Adipocyte (in vitro differentiated cells): ENCODE measurements at regions not wholly inside any gene's neighbourhood (a gene's known extent, or its start where the extent isn't known, plus 50 kb on each side); places are given as distances from the start of the nearest gene placed in this dataset.

Experiments used
- DNase-seq: peaks from one replicate; pipeline ENCODE4 v3.0.0-alpha.2; 2015; ENCODE audit warnings: low read depth
- H3K27me3 ChIP-seq: replicated peaks from 2 replicates; pipeline ENCODE4 v1.7.0; 2013; ENCODE audit warnings: mild to moderate bottlenecking, low read length, moderate library complexity; ENCODE audit not compliant: control insufficient read depth, insufficient read depth
- H3K36me3 ChIP-seq: 2 replicates; pipeline ENCODE4 v1.7.0; 2013; ENCODE audit warnings: low read length, mild to moderate bottlenecking, moderate library complexity; ENCODE audit not compliant: control insufficient read depth, insufficient read depth, severe bottlenecking
- H3K4me1 ChIP-seq: 2 replicates; pipeline ENCODE4 v1.7.0; 2013; ENCODE audit warnings: mild to moderate bottlenecking, low read length, moderate library complexity; ENCODE audit not compliant: control insufficient read depth, insufficient read depth
- H3K4me3 ChIP-seq: 2 replicates; pipeline ENCODE4 v1.7.0; 2013; ENCODE audit warnings: mild to moderate bottlenecking, low read length, moderate library complexity
- H3K9ac ChIP-seq: 2 replicates; pipeline ENCODE4 v1.7.0; 2013; ENCODE audit warnings: mild to moderate bottlenecking, low read length, moderate library complexity
- H3K9me3 ChIP-seq: 2 replicates; pipeline ENCODE4 v1.7.0; 2013; ENCODE audit warnings: mild to moderate bottlenecking, low read length, moderate library complexity; ENCODE audit not compliant: control insufficient read depth

DNA sequence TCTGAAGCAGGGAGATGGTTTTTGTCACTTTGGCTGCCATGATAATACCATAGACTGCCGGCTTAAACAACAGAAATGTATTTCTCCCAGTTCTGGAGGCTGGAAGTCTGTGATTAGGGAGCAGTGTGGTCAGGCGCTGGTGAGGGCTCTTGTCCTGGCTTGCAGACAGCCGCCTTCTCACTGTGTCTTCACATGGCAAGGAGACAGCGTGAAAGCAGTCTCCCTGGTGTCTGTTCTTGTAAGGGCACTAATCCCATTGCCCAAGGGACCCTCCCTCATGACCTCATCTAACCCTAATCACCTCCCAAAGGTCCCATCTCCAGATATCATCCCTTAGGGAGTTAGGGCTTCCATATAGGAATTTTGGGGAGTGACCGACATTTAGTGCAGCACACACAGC, 167.0 kb downstream of the ENGASE start:
- no peaks in the 10 kb centered on the region for H3K4me1 ChIP-seq
- peaks cover 7% of the 10 kb centered on the region for H3K9me3 ChIP-seq
- no peak overlapping the region for H3K4me3 ChIP-seq
- H3K27me3 ChIP-seq = peaks cover 37% of the 10 kb centered on the region
- DNase-seq = no peak
- no peaks in the 10 kb centered on the region for H3K36me3 ChIP-seq
- no peak overlapping the region for H3K9ac ChIP-seq

DNA sequence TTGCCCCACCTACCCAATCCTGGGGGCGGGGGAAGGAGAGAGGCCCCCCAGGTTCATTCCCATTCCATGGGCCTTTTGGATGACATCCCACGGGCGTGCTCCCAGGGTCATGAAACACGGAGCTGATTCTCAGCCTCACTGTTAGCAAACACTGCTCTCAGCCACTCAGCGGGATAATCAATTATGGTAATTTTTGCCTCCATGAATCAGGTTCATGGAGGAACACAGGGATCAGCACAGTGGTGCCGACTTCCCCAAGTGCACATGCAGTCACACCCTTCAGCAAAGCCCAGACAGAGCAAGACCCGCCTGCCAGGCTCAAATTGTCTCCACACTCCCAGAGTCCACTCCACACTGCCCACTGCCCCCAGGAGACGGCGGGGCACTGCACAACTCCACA, 164.6 kb downstream of the ENGASE start:
- H3K4me3 ChIP-seq = no peak overlapping the region
- H3K36me3 ChIP-seq = no peaks in the 10 kb centered on the region
- H3K4me1 ChIP-seq = no peaks in the 10 kb centered on the region
- no peak overlapping the region for H3K9ac ChIP-seq
- H3K27me3 ChIP-seq = peaks cover 36% of the 10 kb centered on the region
- H3K9me3 ChIP-seq = peaks cover 7% of the 10 kb centered on the region
- DNase-seq = no peak

DNA sequence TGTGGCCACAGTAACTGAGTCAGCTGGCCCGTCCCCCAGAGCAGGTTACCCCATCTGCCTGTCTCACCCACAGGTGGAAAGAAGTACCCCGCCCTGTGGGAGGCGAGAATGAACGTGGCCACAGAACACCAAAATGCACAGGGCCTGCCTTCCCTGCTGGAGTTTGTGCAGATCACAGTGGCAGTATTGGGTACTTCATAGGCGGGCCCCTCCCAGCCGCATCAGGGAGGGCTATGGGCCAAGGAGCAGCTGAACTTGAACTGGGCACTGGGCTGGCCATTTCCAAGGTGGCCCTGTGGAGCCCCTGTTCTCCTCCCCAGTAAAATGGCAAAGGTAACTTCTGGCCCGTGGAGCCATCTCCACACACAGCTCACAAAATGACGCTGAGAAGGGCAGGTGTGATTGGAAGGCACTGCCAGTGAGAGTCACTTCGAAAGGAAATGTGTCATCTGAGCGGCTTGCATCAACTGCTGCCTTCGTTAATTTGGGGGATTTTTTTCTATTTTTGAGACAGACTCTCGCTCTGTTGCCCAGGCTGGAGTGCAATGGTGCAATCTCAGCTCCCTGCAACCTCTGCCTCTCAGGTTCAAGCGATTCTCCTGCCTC, 162.9 kb downstream of the ENGASE start:
- Histone ChIP-seq H3K4me1 (no peaks in the 10 kb centered on the region), H3K36me3 (no peaks in the 10 kb centered on the region), H3K4me3 (no peak overlapping the region), H3K9ac (no peak overlapping the region), H3K27me3 (peaks cover 24% of the 10 kb centered on the region), H3K9me3 (peaks cover 7% of the 10 kb centered on the region)
- no peak for DNase-seq

DNA sequence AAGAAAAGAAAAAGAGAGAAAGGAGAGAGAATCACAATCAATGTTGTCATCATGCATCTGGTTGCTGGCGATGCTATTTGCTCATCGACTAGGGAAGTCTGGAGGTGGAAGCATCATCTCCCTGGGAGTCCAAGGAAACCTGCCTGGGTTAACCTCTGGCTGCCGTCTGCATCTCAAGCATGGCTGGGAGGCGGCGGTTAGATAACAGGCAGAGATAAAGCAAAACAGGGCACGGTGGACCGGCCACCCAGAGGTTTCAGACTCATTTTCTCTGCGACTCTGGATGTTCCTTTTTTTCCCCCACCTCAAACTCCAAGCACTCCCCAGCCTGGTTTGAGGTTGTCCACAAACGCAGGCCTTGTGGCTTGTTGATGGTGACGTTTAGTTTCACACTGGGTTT, 161.2 kb downstream of the ENGASE start:
- Histone ChIP-seq H3K9me3 (no peaks in the 10 kb centered on the region), H3K36me3 (no peaks in the 10 kb centered on the region), H3K9ac (no peak overlapping the region), H3K4me3 (no peak overlapping the region), H3K4me1 (no peaks in the 10 kb centered on the region), H3K27me3 (peaks cover 15% of the 10 kb centered on the region)
- DNase-seq = no peak

DNA sequence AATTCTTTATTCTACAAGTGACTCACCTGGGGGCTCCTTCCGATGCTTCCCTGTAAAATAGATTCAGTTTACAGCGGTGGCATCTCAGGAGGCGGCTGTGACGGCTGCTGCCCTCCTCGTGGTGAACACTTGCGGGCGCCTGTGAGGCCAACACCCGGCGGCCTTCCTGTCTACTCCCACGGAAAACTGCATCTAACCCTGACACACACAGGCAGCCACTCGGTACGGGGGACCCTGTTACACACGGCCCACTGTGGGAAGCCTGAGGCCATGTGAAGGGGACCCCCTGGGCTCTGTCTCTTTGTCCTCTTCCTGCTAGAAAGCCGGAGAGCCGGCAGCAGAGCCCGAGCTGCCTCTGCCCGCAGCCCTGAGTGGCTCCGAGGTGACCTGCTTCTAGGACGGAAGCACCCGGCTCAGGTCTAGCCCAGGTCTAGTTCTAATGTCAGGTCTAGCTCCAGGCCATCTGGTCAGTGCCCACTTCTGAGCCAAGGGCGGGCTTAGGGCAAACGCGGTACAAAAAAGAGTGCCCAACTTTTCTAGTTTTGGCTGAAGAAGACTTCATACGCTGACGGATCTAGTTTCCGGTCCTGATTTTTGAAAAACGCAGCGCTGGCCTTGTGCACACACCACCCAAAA, 159.4 kb downstream of the ENGASE start:
- H3K36me3 ChIP-seq = no peaks in the 10 kb centered on the region
- no peaks in the 10 kb centered on the region for H3K9me3 ChIP-seq
- peaks cover 17% of the 10 kb centered on the region for H3K27me3 ChIP-seq
- no peaks in the 10 kb centered on the region for H3K4me1 ChIP-seq
- H3K4me3 ChIP-seq = no peak overlapping the region
- H3K9ac ChIP-seq = no peak overlapping the region
- DNase-seq = no peak

DNA sequence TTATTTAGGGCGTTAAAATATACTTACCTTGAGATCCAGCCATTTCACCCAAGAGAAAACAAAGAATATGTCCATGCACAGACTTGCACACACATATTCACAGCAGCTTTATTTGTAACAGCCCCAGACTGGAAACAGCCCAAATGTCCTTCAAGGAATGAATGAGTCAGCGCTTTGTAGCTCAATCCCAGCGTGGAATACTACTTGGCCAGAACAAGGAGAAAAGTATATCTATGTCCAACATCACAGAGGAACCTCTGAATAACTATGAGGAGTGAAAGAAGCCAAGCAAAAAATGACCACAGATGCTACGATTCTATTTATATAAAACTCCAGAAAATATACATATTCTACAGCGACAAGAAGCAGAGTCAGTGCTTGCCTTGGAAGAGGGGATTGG, 158.3 kb downstream of the ENGASE start:
- no peak for DNase-seq
- Histone ChIP-seq H3K9ac (no peak overlapping the region), H3K9me3 (no peaks in the 10 kb centered on the region), H3K27me3 (peaks cover 17% of the 10 kb centered on the region), H3K4me1 (no peaks in the 10 kb centered on the region), H3K36me3 (no peaks in the 10 kb centered on the region), H3K4me3 (no peak overlapping the region)

DNA sequence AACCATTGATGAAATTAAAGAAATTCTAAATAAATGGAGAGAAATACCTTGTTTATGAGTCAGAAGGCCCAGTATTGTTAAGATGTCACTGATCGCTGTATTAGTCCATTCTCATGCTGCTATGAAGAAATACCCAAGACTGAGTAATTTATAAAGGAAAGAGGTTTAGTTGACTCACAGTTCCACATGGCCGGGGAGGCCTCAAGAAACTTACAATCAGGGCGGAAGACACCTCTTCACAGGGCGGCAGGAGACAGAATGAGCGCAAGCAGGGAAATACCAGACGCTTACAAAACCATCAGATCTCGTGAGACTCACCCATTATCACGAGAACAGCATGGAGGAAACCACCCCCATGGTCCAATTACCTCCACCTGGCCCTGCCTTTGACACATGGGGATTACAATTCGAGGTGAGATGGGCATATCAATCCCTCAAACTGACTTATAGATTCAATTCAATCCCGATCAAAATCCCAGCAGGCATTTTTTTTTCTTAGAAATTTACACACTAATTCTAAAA, 157.2 kb downstream of the ENGASE start:
- Histone ChIP-seq H3K4me3 (no peak overlapping the region), H3K9ac (no peak overlapping the region), H3K9me3 (no peaks in the 10 kb centered on the region), H3K36me3 (no peaks in the 10 kb centered on the region), H3K27me3 (peaks cover 12% of the 10 kb centered on the region), H3K4me1 (no peaks in the 10 kb centered on the region)
- DNase-seq = no peak

DNA sequence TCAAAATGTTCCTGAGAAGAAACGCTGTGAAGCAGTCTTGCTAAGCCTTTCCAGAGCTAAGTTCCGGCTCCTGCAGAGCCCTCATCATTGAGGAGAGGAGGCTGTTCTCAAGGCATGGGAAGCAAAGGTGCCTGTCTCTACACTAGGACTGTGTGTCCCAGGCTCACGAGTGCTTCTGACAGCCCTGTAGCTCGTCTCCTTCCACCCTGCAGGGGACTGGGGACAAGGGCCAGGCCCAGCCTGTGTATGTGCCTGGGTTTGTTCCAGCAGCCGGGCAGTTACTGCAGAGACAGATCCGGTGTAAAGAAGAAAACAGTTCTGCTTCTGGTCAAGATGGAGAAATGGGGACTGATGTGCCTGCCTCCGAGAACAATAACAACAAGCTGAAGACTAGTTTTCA, 156.0 kb downstream of the ENGASE start:
- Histone ChIP-seq H3K36me3 (no peaks in the 10 kb centered on the region), H3K4me3 (no peak overlapping the region), H3K9ac (no peak overlapping the region), H3K4me1 (no peaks in the 10 kb centered on the region), H3K9me3 (no peaks in the 10 kb centered on the region), H3K27me3 (peaks cover 12% of the 10 kb centered on the region)
- DNase-seq = no peak

DNA sequence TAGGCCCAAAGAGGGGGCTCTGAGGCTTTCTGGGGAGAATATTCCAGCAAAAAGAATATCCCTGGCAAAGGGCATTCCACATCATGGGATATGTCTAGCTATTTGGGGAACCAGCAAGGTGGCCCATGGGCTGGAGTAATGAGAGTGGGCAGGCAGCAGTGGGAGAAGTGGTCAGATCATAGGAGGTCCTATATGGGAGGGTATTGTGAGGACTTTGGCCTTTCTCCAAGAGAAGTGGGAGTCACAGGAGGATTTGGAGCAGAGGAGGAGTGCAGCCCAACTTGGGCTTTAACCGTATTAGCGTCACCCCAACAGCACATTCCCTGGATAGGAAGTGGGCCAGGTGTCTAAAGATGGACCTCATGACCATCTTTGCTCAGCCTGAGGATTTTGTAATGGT, 151.4 kb downstream of the ENGASE start:
- Histone ChIP-seq H3K9me3 (no peaks in the 10 kb centered on the region), H3K4me3 (no peak overlapping the region), H3K27me3 (peaks cover 46% of the 10 kb centered on the region), H3K4me1 (no peaks in the 10 kb centered on the region), H3K36me3 (no peaks in the 10 kb centered on the region), H3K9ac (no peak overlapping the region)
- no peak for DNase-seq

DNA sequence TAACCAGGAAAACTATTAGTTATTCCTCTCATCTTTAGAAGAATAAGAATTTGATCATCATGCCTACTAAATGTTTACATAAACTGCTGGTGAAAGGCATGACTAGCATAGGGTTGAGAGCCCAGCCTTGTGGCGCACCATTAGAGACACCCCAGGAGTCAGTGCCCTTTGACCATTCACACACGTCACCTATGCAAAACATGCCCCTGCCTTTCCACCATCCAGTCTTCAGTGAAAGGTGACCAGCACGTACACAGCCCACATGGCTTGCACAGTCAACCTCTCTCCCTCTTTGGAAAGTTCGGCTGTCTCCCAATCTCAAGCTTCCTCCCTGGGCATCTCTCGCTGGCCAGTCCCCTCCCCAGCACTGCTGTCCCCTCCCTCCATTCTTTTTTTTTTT, 150.3 kb downstream of the ENGASE start:
- Histone ChIP-seq H3K9ac (no peak overlapping the region), H3K9me3 (no peaks in the 10 kb centered on the region), H3K36me3 (no peaks in the 10 kb centered on the region), H3K4me1 (no peaks in the 10 kb centered on the region), H3K4me3 (no peak overlapping the region), H3K27me3 (peaks cover 52% of the 10 kb centered on the region)
- DNase-seq = no peak

DNA sequence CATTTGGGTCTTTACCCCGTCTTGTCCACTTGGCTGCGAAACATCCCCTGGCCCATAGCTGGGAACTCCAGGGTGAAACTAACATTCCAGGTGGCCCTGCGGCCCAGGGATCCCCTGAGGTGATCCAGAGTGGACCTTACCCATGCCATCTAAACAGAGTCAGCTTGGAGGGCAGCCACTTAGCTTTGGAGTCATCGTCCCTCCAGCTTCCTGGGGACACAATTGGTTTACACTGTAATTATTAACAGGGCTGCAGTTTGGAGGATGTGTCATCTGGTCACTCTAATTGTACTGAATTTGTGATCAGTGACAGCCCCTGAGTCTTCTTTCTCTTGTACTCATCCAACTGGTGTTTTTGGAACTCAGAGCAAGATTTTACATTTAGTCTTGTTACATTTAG, 149.9 kb downstream of the ENGASE start:
- Histone ChIP-seq H3K4me3 (no peak overlapping the region), H3K27me3 (peaks cover 52% of the 10 kb centered on the region), H3K9ac (no peak overlapping the region), H3K36me3 (no peaks in the 10 kb centered on the region), H3K4me1 (no peaks in the 10 kb centered on the region), H3K9me3 (no peaks in the 10 kb centered on the region)
- DNase-seq = no peak

DNA sequence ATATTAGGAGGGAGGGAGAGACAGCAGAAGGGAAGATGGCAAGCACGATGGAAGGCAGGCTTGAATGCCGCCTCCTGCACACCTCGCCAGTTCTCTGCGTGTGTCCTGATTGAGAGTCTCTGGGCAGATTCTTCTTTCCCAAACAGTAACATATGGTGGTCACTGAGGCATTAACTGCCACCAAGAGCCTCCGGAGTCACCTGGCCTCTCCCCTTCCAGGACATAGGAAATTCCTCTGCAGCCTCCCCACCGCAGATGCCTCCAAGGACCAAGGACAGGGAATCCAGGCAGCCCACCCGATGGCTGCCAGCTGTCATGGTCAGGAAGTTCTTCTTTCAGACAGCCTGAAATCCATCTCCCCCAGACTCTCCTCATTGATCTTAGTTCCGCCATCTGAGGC, 149.3 kb downstream of the ENGASE start:
- no peak for DNase-seq

More for the DNA sequence above, 149.3 kb downstream of the ENGASE start:
- no peak overlapping the region for H3K4me3 ChIP-seq
- H3K9me3 ChIP-seq = no peaks in the 10 kb centered on the region
- H3K4me1 ChIP-seq = no peaks in the 10 kb centered on the region
- no peak overlapping the region for H3K9ac ChIP-seq
- H3K36me3 ChIP-seq = no peaks in the 10 kb centered on the region
- H3K27me3 ChIP-seq = peaks cover 52% of the 10 kb centered on the region
